ENCODE measurements at regions not wholly inside any gene's neighbourhood (a gene's known extent, or its start where the extent isn't known, plus 50 kb on each side); places are given as distances from the start of the nearest gene placed in this dataset.
A peak's percentile ranks its signal among the peaks of the same experiment; 100 is the strongest.
"Not testable (repeated sequence)": the region's sequence is repeated elsewhere in the genome, so short reads cannot be mapped to it uniquely, and the experiment has no call there.

GRCh38 chr14:25699981-25700380, 650.0 kb upstream of the STXBP6 start:
- WGBS, 10 experiments: 0 to 100% (median 79%) methylated on average over 1 to 4 of the region's 4 CpGs
- Histone ChIP-seq H3K27ac (no peak overlapping the region), H3K4me1 (replicated peaks in 1 of 2) (peaks cover 0 to 9% of the 10 kb centered on the region in 2 donors), H3K4me3 (no peak overlapping the region)
- no peak for ATAC-seq (replicated peaks in 6 of 8)
- in situ Hi-C loops (cut with MboI; ENCODE audit: low pct_unique_long_range_greater_than_20kb in 2 of 9, low sequenced_read_pairs in 9 of 9, unreplicated experiment in 9 of 9): no loop called here

DNA sequence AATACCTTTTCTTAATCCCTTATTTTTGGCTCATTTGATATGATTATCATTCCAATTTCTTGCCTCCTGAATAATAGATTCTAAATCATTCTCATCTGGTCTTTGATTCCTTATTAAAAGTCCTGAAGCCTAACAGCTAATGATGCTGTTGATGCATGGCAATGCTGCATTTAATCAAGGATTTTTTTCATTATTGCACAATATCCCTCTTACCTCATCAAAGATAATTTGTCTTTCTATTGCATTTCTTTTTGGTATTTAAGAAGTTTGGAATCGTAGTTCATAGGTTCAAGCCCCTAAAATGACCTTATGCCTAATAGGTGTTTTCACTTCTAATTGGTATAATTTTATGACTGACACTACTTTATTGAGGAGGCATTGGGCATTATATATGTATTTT, 648.2 kb upstream of the STXBP6 start:
- Histone ChIP-seq H3K4me3 (no peak overlapping the region), H3K4me1 (replicated peaks in 1 of 2) (peaks cover 0 to 9% of the 10 kb centered on the region in 2 donors), H3K27ac (no peak overlapping the region)
- 0 to 100% (median 51%) methylated on average over 1 of the region's 1 CpG; no CpG with 5 or more reads in 4 of the 10 experiments for WGBS, 10 experiments
- in situ Hi-C loops (cut with MboI; ENCODE audit: low pct_unique_long_range_greater_than_20kb in 2 of 9, low sequenced_read_pairs in 9 of 9, unreplicated experiment in 9 of 9): no loop called here
- ATAC-seq (replicated peaks in 6 of 8): no peak

DNA sequence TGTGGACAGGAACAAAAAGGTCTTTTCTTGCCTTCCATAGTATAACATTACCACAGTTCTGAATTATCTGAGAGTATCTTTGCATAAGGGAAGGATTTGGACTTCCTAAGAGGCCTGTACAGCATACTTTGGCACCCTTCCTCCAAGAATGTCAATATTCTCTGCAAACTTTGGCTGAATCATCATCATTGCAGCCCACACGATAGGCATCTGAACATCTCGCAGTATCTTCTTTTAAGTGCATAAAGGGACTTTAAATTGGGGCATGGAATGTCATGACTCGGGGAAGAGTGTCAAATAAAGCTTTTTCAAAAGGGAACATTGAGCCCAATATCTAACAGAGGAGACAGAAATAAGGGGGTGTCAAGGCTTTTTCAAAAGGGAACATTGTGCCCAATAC, 646.2 kb upstream of the STXBP6 start:
- H3K27ac ChIP-seq: no peak overlapping the region
- in situ Hi-C loops (cut with MboI; ENCODE audit: low pct_unique_long_range_greater_than_20kb in 2 of 9, low sequenced_read_pairs in 9 of 9, unreplicated experiment in 9 of 9): no loop called here
- WGBS, 10 experiments: 0 to 96% (median 82%) methylated on average over 1 to 3 of the region's 3 CpGs; no CpG with 5 or more reads in 3 of the 10 experiments
- no peak overlapping the region for H3K4me3 ChIP-seq
- peaks cover 0 to 2% of the 10 kb centered on the region in 2 donors for H3K4me1 ChIP-seq (replicated peaks in 1 of 2)
- no peak for ATAC-seq (replicated peaks in 6 of 8)

- Histone ChIP-seq H3K4me3 (no peak overlapping the region), H3K4me1 (replicated peaks in 1 of 2) (no peaks in the 10 kb centered on the region), H3K27ac (no peak overlapping the region)
- 0 to 92% (median 20%) methylated on average over 1 to 2 of the region's 2 CpGs; no CpG with 5 or more reads in 1 of the 10 experiments for WGBS, 10 experiments
- in situ Hi-C loops (cut with MboI; ENCODE audit: low pct_unique_long_range_greater_than_20kb in 2 of 9, low sequenced_read_pairs in 9 of 9, unreplicated experiment in 9 of 9): no loop called here
- ATAC-seq (replicated peaks in 6 of 8): no peak
Measured at GRCh38 chr14:25685004-25685403, 635.1 kb upstream of the STXBP6 start.

- ATAC-seq (replicated peaks in 6 of 8): no peak
- no peak overlapping the region for H3K4me3 ChIP-seq
- H3K4me1 ChIP-seq (replicated peaks in 1 of 2): no peaks in the 10 kb centered on the region
- WGBS, 10 experiments: 38 to 100% (median 50%) methylated on average over 1 to 5 of the region's 16 CpGs; no CpG with 5 or more reads in 5 of the 10 experiments
- in situ Hi-C loops (cut with MboI; ENCODE audit: low pct_unique_long_range_greater_than_20kb in 2 of 9, low sequenced_read_pairs in 9 of 9, unreplicated experiment in 9 of 9): no loop called here
- H3K27ac ChIP-seq: no peak overlapping the region
Measured at GRCh38 chr14:25680934-25681333, 631.0 kb upstream of the STXBP6 start.

GRCh38 chr14:25680511-25680910, 630.6 kb upstream of the STXBP6 start:
- ATAC-seq (replicated peaks in 6 of 8); H3K4me1 ChIP-seq (replicated peaks in 1 of 2); H3K27ac ChIP-seq; in situ Hi-C loops (cut with MboI; ENCODE audit: low pct_unique_long_range_greater_than_20kb in 2 of 9, low sequenced_read_pairs in 9 of 9, unreplicated experiment in 9 of 9); H3K4me3 ChIP-seq: not testable (repeated sequence)
- WGBS, 10 experiments: 21 to 100% (median 85%) methylated on average over 1 to 4 of the region's 4 CpGs; no CpG with 5 or more reads in 3 of the 10 experiments

GRCh38 chr14:25677111-25677510, 627.2 kb upstream of the STXBP6 start:
- in situ Hi-C loops (cut with MboI; ENCODE audit: low pct_unique_long_range_greater_than_20kb in 2 of 9, low sequenced_read_pairs in 9 of 9, unreplicated experiment in 9 of 9): no loop called here
- ATAC-seq (replicated peaks in 6 of 8): no peak
- Histone ChIP-seq H3K4me3 (no peak overlapping the region), H3K4me1 (replicated peaks in 1 of 2) (no peaks in the 10 kb centered on the region), H3K27ac (no peak overlapping the region)
- WGBS, 10 experiments: 21 to 100% (median 80%) methylated on average over 1 to 3 of the region's 3 CpGs; no CpG with 5 or more reads in 1 of the 10 experiments

- H3K4me3 ChIP-seq: no peak overlapping the region
- no peak overlapping the region for H3K27ac ChIP-seq
- H3K4me1 ChIP-seq (replicated peaks in 1 of 2): peaks cover 0 to 4% of the 10 kb centered on the region in 2 donors
- ATAC-seq (replicated peaks in 6 of 8): no peak
- in situ Hi-C loops (cut with MboI; ENCODE audit: low pct_unique_long_range_greater_than_20kb in 2 of 9, low sequenced_read_pairs in 9 of 9, unreplicated experiment in 9 of 9): no loop called here
- 0 to 100% (median 18%) methylated on average over 1 to 2 of the region's 2 CpGs; no CpG with 5 or more reads in 2 of the 10 experiments for WGBS, 10 experiments
Measured at GRCh38 chr14:25667387-25667786, 617.4 kb upstream of the STXBP6 start.

DNA sequence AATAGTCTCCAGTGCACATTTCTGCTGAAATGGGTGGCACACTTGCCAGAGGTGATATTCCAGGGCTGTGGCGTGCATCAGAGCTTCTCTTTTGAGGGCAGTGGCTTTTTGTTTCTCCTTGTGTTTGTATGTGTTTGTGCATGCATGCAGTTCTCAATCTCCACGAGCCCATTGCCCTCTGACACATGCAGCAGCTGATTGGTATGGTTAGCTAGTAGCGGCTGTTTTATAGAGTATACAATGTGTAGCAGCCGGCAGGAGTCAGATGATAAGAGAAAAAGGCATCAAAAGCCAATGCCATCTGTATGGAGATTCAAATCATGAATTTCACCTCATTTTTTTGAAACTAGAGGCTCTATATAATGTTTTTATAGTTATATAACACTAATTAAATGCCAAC, 616.9 kb upstream of the STXBP6 start:
- peak in 2 of 8 experiments; percentile 60 to 63 for ATAC-seq (replicated peaks in 6 of 8)
- Histone ChIP-seq H3K4me3 (no peak overlapping the region), H3K27ac (no peak overlapping the region), H3K4me1 (replicated peaks in 1 of 2) (peaks cover 0 to 4% of the 10 kb centered on the region in 2 donors)
- 0 to 100% (median 65%) methylated on average over 1 to 4 of the region's 4 CpGs for WGBS, 10 experiments
- in situ Hi-C loops (cut with MboI; ENCODE audit: low pct_unique_long_range_greater_than_20kb in 2 of 9, low sequenced_read_pairs in 9 of 9, unreplicated experiment in 9 of 9): no loop called here

DNA sequence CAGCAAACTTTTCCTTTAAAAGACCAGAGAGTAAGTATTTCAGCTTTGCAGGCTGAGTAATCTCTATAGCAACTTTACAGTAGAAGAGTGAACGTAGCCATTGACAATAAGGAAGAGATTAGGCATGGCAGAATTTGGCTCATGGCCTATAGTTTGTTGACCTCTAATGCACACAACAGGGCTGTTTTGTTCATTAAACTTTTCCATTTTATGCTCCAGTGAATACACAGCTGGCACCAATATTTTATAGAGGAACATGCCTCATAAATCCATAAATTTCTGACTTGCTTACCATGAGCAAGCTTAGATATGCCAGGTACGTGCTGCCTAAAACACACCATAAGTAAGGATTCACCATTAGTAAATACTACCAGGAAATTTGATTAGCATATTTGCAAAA, 609.0 kb upstream of the STXBP6 start:
- Histone ChIP-seq H3K4me1 (replicated peaks in 1 of 2) (peaks cover 0 to 4% of the 10 kb centered on the region in 2 donors), H3K4me3 (no peak overlapping the region), H3K27ac (no peak overlapping the region)
- 7 to 100% (median 73%) methylated on average over 1 to 2 of the region's 2 CpGs for WGBS, 10 experiments
- ATAC-seq (replicated peaks in 6 of 8): no peak
- in situ Hi-C loops (cut with MboI; ENCODE audit: low pct_unique_long_range_greater_than_20kb in 2 of 9, low sequenced_read_pairs in 9 of 9, unreplicated experiment in 9 of 9): no loop called here

GRCh38 chr14:25630447-25630846, 580.5 kb upstream of the STXBP6 start:
- H3K27ac ChIP-seq: peak overlapping the region in 1 of 2 donors; percentile 61
- in situ Hi-C loops (cut with MboI; ENCODE audit: low pct_unique_long_range_greater_than_20kb in 2 of 9, low sequenced_read_pairs in 9 of 9, unreplicated experiment in 9 of 9): no loop called here
- 0 to 95% (median 40%) methylated on average over 1 to 2 of the region's 2 CpGs; no CpG with 5 or more reads in 1 of the 10 experiments for WGBS, 10 experiments
- no peak for ATAC-seq (replicated peaks in 6 of 8)
- peaks cover 19 to 67% of the 10 kb centered on the region in 2 donors for H3K4me1 ChIP-seq (replicated peaks in 1 of 2)
- no peak overlapping the region for H3K4me3 ChIP-seq

GRCh38 chr14:25628978-25629377, 579.0 kb upstream of the STXBP6 start:
- peak overlapping the region; percentile 45 to 61 for H3K27ac ChIP-seq
- peaks cover 19 to 64% of the 10 kb centered on the region in 2 donors for H3K4me1 ChIP-seq (replicated peaks in 1 of 2)
- peak in 5 of 8 experiments; percentile 48 to 71 (median 67) for ATAC-seq (replicated peaks in 6 of 8)
- in situ Hi-C loops (cut with MboI; ENCODE audit: low pct_unique_long_range_greater_than_20kb in 2 of 9, low sequenced_read_pairs in 9 of 9, unreplicated experiment in 9 of 9): no loop called here
- 0 to 100% (median 61%) methylated on average over 1 to 2 of the region's 2 CpGs; no CpG with 5 or more reads in 4 of the 10 experiments for WGBS, 10 experiments
- no peak overlapping the region for H3K4me3 ChIP-seq

- no peak overlapping the region for H3K4me3 ChIP-seq
- peaks cover 19 to 59% of the 10 kb centered on the region in 2 donors for H3K4me1 ChIP-seq (replicated peaks in 1 of 2)
- WGBS, 10 experiments: 7 to 80% (median 21%) methylated on average over 1 to 2 of the region's 2 CpGs; no CpG with 5 or more reads in 3 of the 10 experiments
- peak in 5 of 8 experiments; percentile 78 to 87 (median 81) for ATAC-seq (replicated peaks in 6 of 8)
- in situ Hi-C loops (cut with MboI; ENCODE audit: low pct_unique_long_range_greater_than_20kb in 2 of 9, low sequenced_read_pairs in 9 of 9, unreplicated experiment in 9 of 9): no loop called here
- peak overlapping the region in 1 of 2 donors; percentile 61 for H3K27ac ChIP-seq
Measured at GRCh38 chr14:25628390-25628789, 578.4 kb upstream of the STXBP6 start.

DNA sequence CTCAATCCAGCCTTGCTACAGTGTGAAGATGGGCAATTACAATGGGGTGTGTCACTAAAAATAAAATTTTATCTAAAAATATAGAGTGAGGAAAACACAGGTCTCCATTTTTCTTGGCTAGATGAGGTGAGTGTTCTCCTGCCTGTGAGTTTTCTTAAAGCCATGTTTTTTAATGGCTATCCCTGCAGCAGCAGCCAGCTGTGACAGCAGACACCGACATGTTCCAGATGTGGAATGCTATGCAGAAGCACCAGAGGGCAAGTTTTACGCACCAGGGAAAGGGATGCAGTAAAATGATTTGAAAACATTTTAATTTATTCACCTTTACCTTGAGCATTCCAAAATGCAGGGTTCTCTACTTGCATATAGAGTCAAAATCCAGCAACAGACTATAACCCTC, 577.0 kb upstream of the STXBP6 start:
- ATAC-seq (replicated peaks in 6 of 8): no peak
- no peak overlapping the region for H3K4me3 ChIP-seq
- 0 to 100% (median 50%) methylated on average over 1 to 2 of the region's 2 CpGs; no CpG with 5 or more reads in 4 of the 10 experiments for WGBS, 10 experiments
- H3K27ac ChIP-seq: peak overlapping the region in 1 of 2 donors; percentile 34
- peaks cover 19 to 59% of the 10 kb centered on the region in 2 donors for H3K4me1 ChIP-seq (replicated peaks in 1 of 2)
- in situ Hi-C loops (cut with MboI; ENCODE audit: low pct_unique_long_range_greater_than_20kb in 2 of 9, low sequenced_read_pairs in 9 of 9, unreplicated experiment in 9 of 9): no loop called here

All from motor neuron (in vitro differentiated cells).